ENCODE measurements at regions not wholly inside any gene's neighbourhood (a gene's known extent, or its start where the extent isn't known, plus 50 kb on each side); places are given as distances from the start of the nearest gene placed in this dataset.

DNA sequence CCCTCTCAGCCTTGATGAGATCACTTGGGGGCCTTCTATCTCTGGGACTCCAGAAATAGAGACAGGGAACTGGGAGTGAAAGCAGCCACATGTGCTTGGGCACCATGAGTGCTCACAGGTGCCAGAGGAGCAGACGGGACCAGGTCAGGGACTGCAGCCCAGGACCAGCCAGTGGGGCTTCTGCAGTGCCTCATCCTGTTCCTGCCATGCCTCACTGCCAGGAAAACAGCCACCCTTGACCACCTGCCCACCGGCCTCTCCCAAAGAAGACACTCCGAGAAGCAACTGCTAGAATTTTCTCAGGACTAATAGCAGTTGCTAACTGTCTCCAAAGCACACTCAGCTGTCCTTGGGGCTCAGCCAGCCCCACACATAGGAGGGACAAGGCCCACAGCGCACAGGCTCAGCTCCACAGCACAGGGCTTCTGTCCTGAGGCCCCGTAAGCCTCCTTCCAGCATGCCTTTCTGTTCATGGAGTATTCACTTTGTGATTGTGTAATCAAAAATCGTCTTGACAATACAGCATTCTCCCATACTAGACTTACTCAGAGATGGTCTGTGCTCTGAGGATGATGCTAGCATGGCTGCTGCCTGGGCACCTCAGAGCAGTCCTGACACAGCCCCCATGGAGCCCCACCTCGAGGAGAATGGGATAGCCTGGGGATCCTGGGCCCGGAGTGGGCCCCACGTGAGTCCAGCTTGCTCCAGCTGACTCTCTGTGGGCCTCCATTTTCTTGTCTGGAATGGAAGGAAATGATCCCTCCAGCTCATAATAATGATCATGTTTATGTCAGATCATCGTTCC, 115.7 kb upstream of the RET start:
- H3K4me3 ChIP-seq (replicated peaks; ENCODE audit: low read depth, low read length), result no peak overlapping the region
- TF ChIP-seq, protein P1, sequence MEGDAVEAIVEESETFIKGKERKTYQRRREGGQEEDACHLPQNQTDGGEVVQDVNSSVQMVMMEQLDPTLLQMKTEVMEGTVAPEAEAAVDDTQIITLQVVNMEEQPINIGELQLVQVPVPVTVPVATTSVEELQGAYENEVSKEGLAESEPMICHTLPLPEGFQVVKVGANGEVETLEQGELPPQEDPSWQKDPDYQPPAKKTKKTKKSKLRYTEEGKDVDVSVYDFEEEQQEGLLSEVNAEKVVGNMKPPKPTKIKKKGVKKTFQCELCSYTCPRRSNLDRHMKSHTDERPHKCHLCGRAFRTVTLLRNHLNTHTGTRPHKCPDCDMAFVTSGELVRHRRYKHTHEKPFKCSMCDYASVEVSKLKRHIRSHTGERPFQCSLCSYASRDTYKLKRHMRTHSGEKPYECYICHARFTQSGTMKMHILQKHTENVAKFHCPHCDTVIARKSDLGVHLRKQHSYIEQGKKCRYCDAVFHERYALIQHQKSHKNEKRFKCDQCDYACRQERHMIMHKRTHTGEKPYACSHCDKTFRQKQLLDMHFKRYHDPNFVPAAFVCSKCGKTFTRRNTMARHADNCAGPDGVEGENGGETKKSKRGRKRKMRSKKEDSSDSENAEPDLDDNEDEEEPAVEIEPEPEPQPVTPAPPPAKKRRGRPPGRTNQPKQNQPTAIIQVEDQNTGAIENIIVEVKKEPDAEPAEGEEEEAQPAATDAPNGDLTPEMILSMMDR (IDR thresholded peaks at IDR 0.05; ENCODE audit: low read length, missing control alignments), result no peak
- DNase-seq (ENCODE audit: low read depth), result no peak

DNA sequence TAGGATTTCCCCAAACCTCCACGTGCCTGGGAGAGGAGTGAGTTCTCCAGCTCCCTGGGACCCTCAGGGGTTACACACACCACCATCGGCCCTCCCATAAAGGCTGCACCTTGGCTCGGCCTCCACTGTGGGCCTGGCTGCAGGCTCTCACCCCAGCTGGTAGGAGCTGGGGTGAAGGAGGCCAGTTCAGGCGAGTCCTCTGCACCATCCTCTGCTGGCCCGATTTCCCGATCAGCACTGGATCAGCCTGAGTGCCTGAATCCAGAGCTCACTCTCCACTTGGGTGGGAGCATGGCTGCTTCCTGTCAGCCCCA, 115.1 kb upstream of the RET start:
- TF ChIP-seq, protein P1 (IDR thresholded peaks at IDR 0.05; ENCODE audit: low read length, missing control alignments), result no peak
- DNase-seq (ENCODE audit: low read depth), result no peak

DNA sequence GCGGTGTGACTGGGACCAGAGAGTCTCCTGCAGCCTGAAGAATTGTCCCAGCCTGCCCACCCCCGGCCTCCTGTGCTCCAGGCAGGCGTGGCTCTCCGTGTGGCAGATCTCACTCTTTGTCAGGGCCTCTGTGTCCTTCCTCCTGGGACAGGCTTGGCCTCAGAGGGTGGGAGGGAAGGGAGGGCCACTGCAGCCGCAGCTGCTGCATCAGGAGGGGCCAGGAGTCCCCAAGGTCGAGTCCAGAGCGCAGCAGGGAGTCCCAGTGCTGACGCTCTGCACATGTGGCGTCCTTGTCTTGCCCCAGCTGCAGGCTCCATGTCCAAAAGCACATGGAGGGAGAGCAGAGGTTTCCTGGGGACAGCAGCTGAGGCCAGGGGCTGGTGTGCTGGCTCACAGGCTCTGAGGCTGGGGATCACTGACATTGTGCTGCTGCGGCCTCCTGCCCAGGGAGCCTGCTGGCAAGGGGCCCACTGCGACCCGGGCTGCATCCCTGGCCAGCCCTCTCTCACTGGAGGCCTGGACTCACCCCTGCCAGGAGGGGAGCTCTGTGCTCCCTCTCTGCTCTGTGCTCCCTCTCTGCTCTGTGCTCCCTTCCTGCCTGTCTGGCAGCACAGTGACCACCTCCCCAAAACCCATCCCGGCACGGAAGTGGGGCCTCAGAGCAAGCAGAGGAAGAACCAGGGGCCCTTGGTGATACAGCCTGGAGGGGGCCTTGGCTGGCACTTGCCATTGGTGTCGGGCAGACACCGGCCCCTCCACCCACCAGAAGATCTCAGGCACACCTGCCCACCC, 114.6 kb upstream of the RET start:
- TF ChIP-seq, protein P1 (IDR thresholded peaks at IDR 0.05; ENCODE audit: low read length, missing control alignments), result no peak
- no peak for DNase-seq (ENCODE audit: low read depth)
- no peak overlapping the region for H3K4me3 ChIP-seq (replicated peaks; ENCODE audit: low read depth, low read length)

More for the DNA sequence above, 115.1 kb upstream of the RET start:
- H3K4me3 ChIP-seq (replicated peaks; ENCODE audit: low read depth, low read length), result no peak overlapping the region

DNA sequence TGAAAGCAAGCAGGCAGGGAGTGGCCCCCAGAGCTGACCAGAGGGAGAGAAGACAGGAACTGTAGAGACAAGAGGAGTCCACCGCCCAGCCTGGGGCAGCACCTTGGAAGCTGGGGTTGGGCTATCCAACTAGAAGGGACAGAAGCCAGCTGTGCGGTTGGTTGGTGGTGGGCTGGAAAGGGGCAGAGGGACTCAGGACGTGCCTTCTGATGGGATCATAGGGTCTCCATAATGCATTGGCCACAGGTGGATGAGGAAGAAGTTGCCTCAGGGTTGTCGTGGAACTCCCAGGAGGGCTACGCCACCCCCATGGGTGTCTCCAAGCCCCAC, 114.0 kb upstream of the RET start:
- no peak overlapping the region for H3K4me3 ChIP-seq (replicated peaks; ENCODE audit: low read depth, low read length)
- TF ChIP-seq, protein P1 (IDR thresholded peaks at IDR 0.05; ENCODE audit: low read length, missing control alignments), result no peak
- no peak for DNase-seq (ENCODE audit: low read depth)

DNA sequence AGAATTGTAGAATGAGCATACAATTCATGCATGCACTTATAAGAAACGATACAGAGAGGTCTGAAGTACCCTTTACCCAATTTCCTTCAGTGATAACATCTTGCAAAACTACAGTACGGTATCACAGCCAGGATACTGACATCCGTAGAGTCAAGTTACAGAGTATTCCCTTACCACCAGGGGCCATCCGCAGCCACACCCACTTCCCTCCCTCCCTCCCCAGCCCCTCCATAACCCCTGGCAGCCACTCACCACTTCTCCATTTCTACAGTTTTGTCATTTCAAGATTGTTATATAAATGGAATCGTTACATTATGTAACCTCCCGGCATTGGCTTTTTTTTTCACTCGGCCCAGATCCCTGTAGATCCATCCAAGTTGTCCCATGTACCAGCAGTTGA, 113.6 kb upstream of the RET start:
- TF ChIP-seq, protein P1 (IDR thresholded peaks at IDR 0.05; ENCODE audit: low read length, missing control alignments), result no peak
- H3K4me3 ChIP-seq (replicated peaks; ENCODE audit: low read depth, low read length), result no peak overlapping the region
- no peak for DNase-seq (ENCODE audit: low read depth)

DNA sequence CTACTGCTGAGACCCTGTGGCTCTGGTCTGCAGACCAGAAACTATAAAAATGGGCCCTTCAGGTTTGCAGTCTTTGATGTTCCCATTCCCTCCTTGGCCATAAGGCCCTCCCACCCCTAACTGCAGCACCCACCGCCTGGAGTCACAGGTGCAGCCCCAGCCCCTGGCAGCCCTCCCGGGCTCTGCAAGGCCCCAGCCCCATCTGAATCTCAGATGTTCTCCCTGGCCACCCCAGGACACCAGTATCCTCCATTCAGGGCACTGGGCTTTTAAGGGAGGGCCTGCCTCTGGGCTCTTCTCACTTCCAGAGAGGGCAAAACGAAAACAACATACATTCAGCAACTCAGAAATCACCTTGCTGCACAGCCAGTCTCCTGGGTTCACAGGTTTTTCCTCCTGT, 107.7 kb upstream of the RET start:
- TF ChIP-seq, protein P1 (IDR thresholded peaks at IDR 0.05; ENCODE audit: low read length, missing control alignments), result no peak
- DNase-seq (ENCODE audit: low read depth), result no peak
- no peak overlapping the region for H3K4me3 ChIP-seq (replicated peaks; ENCODE audit: low read depth, low read length)

All from fibroblast of pulmonary artery (primary cell).